ENCODE measurements at regions not wholly inside any gene's neighbourhood (a gene's known extent, or its start where the extent isn't known, plus 50 kb on each side); places are given as distances from the start of the nearest gene placed in this dataset.

DNA sequence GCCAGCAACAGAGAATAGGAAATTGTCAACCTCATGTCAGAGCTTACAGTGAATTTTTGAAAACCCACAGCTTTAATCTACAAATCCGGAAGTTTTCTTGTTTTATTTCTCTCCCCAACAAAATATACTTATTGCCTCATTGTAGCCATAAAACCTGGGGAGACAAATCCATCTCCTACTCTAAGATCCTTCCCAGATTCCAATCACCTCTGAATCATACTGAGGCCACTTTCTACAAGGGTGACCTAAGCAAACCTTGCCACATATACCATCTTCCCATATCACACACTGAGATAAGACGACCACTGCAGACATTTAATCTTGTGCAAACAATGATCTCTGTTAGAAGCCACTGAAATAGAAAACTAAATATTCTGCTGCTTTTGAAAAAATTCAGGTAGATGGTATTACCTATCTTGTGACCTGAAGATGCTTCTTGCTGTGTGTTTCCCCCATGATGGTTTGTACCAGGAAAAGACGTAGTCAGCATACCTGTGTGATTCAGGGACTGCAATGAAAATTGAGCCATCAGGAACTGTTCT, 171.5 kb upstream of the DUSP10 start:
- no peak overlapping the region for H3K27ac ChIP-seq (ENCODE audit: low read length)
- no peaks in the 10 kb centered on the region for H3F3A ChIP-seq (ENCODE audit: insufficient read depth, low read length, poor library complexity, severe bottlenecking)
- H3K36me3 ChIP-seq (ENCODE audit: insufficient read depth, low read length): no peaks in the 10 kb centered on the region
- H4K20me1 ChIP-seq (ENCODE audit: insufficient read depth): no peaks in the 10 kb centered on the region
- H3K9ac ChIP-seq (ENCODE audit: low read length): no peak overlapping the region
- no peak overlapping the region for H2AFZ ChIP-seq (ENCODE audit: low read depth, low read length)
- no peaks in the 10 kb centered on the region for H3K9me2 ChIP-seq (ENCODE audit: insufficient read depth, low read length)
- no peaks in the 10 kb centered on the region for H3K27me3 ChIP-seq (ENCODE audit: insufficient read depth, low read depth, low read length)
- H3K4me2 ChIP-seq (ENCODE audit: low read length): no peak overlapping the region
- no peaks in the 10 kb centered on the region for H3K9me3 ChIP-seq (ENCODE audit: low read length)
- H3K79me2 ChIP-seq (replicated peaks; ENCODE audit: insufficient read depth, low read length): no peaks in the 10 kb centered on the region
- H3K4me3 ChIP-seq (ENCODE audit: low read length): no peak overlapping the region
- TF ChIP-seq MXI1 (conservative IDR thresholded peaks at IDR 0.05; ENCODE audit: poor library complexity, severe bottlenecking) (no peak), SMC3 (conservative IDR thresholded peaks at IDR 0.05; ENCODE audit: poor library complexity) (no peak), POLR2AphosphoS5 (IDR thresholded peaks at IDR 0.05) (no peak), EP300 (conservative IDR thresholded peaks at IDR 0.05; ENCODE audit: poor library complexity, severe bottlenecking) (no peak), RAD21 (conservative IDR thresholded peaks at IDR 0.05) (no peak), EZH2 (IDR thresholded peaks at IDR 0.05; ENCODE audit: borderline replicate concordance, insufficient read depth, low read length, poor library complexity, severe bottlenecking) (no peak), TAF1 (IDR thresholded peaks at IDR 0.05; ENCODE audit: low read depth) (no peak)
- TF ChIP-seq, protein P1, sequence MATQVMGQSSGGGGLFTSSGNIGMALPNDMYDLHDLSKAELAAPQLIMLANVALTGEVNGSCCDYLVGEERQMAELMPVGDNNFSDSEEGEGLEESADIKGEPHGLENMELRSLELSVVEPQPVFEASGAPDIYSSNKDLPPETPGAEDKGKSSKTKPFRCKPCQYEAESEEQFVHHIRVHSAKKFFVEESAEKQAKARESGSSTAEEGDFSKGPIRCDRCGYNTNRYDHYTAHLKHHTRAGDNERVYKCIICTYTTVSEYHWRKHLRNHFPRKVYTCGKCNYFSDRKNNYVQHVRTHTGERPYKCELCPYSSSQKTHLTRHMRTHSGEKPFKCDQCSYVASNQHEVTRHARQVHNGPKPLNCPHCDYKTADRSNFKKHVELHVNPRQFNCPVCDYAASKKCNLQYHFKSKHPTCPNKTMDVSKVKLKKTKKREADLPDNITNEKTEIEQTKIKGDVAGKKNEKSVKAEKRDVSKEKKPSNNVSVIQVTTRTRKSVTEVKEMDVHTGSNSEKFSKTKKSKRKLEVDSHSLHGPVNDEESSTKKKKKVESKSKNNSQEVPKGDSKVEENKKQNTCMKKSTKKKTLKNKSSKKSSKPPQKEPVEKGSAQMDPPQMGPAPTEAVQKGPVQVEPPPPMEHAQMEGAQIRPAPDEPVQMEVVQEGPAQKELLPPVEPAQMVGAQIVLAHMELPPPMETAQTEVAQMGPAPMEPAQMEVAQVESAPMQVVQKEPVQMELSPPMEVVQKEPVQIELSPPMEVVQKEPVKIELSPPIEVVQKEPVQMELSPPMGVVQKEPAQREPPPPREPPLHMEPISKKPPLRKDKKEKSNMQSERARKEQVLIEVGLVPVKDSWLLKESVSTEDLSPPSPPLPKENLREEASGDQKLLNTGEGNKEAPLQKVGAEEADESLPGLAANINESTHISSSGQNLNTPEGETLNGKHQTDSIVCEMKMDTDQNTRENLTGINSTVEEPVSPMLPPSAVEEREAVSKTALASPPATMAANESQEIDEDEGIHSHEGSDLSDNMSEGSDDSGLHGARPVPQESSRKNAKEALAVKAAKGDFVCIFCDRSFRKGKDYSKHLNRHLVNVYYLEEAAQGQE (IDR thresholded peaks at IDR 0.05; ENCODE audit: borderline replicate concordance): no peak
- TF ChIP-seq, protein P2, sequence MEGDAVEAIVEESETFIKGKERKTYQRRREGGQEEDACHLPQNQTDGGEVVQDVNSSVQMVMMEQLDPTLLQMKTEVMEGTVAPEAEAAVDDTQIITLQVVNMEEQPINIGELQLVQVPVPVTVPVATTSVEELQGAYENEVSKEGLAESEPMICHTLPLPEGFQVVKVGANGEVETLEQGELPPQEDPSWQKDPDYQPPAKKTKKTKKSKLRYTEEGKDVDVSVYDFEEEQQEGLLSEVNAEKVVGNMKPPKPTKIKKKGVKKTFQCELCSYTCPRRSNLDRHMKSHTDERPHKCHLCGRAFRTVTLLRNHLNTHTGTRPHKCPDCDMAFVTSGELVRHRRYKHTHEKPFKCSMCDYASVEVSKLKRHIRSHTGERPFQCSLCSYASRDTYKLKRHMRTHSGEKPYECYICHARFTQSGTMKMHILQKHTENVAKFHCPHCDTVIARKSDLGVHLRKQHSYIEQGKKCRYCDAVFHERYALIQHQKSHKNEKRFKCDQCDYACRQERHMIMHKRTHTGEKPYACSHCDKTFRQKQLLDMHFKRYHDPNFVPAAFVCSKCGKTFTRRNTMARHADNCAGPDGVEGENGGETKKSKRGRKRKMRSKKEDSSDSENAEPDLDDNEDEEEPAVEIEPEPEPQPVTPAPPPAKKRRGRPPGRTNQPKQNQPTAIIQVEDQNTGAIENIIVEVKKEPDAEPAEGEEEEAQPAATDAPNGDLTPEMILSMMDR (IDR thresholded peaks at IDR 0.05; ENCODE audit: poor library complexity, severe bottlenecking): no peak

GRCh38 chr1:221912230-221912629, 170.3 kb upstream of the DUSP10 start:
- H3K9me3 ChIP-seq (ENCODE audit: low read length): no peaks in the 10 kb centered on the region
- TF ChIP-seq, protein P1 (IDR thresholded peaks at IDR 0.05; ENCODE audit: borderline replicate concordance): no peak
- TF ChIP-seq RAD21 (conservative IDR thresholded peaks at IDR 0.05) (no peak), EP300 (conservative IDR thresholded peaks at IDR 0.05; ENCODE audit: poor library complexity, severe bottlenecking) (no peak), SMC3 (conservative IDR thresholded peaks at IDR 0.05; ENCODE audit: poor library complexity) (no peak), MXI1 (conservative IDR thresholded peaks at IDR 0.05; ENCODE audit: poor library complexity, severe bottlenecking) (no peak), POLR2AphosphoS5 (IDR thresholded peaks at IDR 0.05) (no peak), EZH2 (IDR thresholded peaks at IDR 0.05; ENCODE audit: borderline replicate concordance, insufficient read depth, low read length, poor library complexity, severe bottlenecking) (no peak), TAF1 (IDR thresholded peaks at IDR 0.05; ENCODE audit: low read depth) (no peak)
- TF ChIP-seq, protein P2 (IDR thresholded peaks at IDR 0.05; ENCODE audit: poor library complexity, severe bottlenecking): no peak
- H3K9me2 ChIP-seq (ENCODE audit: insufficient read depth, low read length): no peaks in the 10 kb centered on the region
- no peaks in the 10 kb centered on the region for H3K36me3 ChIP-seq (ENCODE audit: insufficient read depth, low read length)
- H3K79me2 ChIP-seq (replicated peaks; ENCODE audit: insufficient read depth, low read length): no peaks in the 10 kb centered on the region
- no peak overlapping the region for H3K4me3 ChIP-seq (ENCODE audit: low read length)
- H3K9ac ChIP-seq (ENCODE audit: low read length): no peak overlapping the region
- no peaks in the 10 kb centered on the region for H3F3A ChIP-seq (ENCODE audit: insufficient read depth, low read length, poor library complexity, severe bottlenecking)
- H4K20me1 ChIP-seq (ENCODE audit: insufficient read depth): no peaks in the 10 kb centered on the region
- H3K27me3 ChIP-seq (ENCODE audit: insufficient read depth, low read depth, low read length): no peaks in the 10 kb centered on the region
- H2AFZ ChIP-seq (ENCODE audit: low read depth, low read length): no peak overlapping the region
- no peak overlapping the region for H3K4me2 ChIP-seq (ENCODE audit: low read length)
- no peak overlapping the region for H3K27ac ChIP-seq (ENCODE audit: low read length)

All from neural cell (in vitro differentiated cells).